ENCODE measurements at regions not wholly inside any gene's neighbourhood (a gene's known extent, or its start where the extent isn't known, plus 50 kb on each side); places are given as distances from the start of the nearest gene placed in this dataset.

DNA sequence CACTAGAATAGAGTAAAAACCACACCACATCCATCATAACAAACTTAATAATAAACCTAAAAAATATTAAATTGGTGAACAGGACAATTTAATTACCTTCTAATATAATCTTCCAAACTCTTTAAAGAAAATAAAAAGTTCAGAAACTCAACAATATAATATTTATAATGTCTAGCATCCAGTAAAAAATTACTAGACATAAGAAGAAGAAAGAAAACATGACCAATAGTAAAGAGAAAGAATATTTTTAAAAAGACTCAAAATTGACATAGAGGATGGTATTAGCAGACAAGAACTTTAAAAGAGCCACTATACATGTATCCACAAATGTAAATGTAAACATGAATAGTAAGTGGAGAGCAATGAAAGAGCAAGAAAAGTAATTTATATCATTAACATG, 388.4 kb downstream of the TFEC start:
- no peak overlapping the region for H3K27ac ChIP-seq
- no peak for DNase-seq
- H3K36me3 ChIP-seq: no peaks in the 10 kb centered on the region
- no peaks in the 10 kb centered on the region for H3K27me3 ChIP-seq (ENCODE audit: insufficient read depth, low read depth, severe bottlenecking)
- H3K9me3 ChIP-seq (ENCODE audit: severe bottlenecking): no peaks in the 10 kb centered on the region
- H3K4me3 ChIP-seq (ENCODE audit: low read depth, low read length): no peak overlapping the region
- no peak for TF ChIP-seq CTCF (IDR thresholded peaks at IDR 0.05; ENCODE audit: low read depth, low read length)

- Histone ChIP-seq H3K4me3 (ENCODE audit: low read depth, low read length) (no peak overlapping the region), H3K27me3 (ENCODE audit: insufficient read depth, low read depth, severe bottlenecking) (no peaks in the 10 kb centered on the region), H3K9me3 (ENCODE audit: severe bottlenecking) (no peaks in the 10 kb centered on the region), H3K27ac (no peak overlapping the region), H3K36me3 (no peaks in the 10 kb centered on the region)
- no peak for DNase-seq
- TF ChIP-seq CTCF (IDR thresholded peaks at IDR 0.05; ENCODE audit: low read depth, low read length): no peak
These were observed 391.7 kb downstream of the TFEC start for GRCh38 chr7:115638853-115639252.

DNA sequence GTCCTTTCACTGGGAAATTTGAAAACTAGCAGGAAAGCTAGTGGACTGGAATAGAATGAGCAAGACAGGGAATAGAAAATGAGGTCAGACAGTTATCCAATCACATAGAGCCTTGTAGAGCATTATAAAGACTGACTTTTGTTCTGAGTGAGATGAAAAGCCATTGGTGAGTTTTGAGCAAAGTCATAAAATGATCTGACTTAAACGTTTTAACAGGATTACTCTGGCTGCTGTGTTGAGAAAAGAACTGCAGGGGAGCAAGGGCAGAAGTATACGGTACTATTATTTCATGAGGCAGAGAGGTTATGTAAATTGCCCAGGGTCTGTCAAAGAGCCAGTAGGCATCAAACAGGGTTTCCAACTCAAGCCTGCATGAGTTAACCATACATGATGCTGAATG, 393.4 kb downstream of the TFEC start:
- H3K36me3 ChIP-seq: no peaks in the 10 kb centered on the region
- H3K9me3 ChIP-seq (ENCODE audit: severe bottlenecking): no peaks in the 10 kb centered on the region
- no peak overlapping the region for H3K4me3 ChIP-seq (ENCODE audit: low read depth, low read length)
- H3K27ac ChIP-seq: no peak overlapping the region
- no peak for DNase-seq
- H3K27me3 ChIP-seq (ENCODE audit: insufficient read depth, low read depth, severe bottlenecking): no peaks in the 10 kb centered on the region
- no peak for TF ChIP-seq CTCF (IDR thresholded peaks at IDR 0.05; ENCODE audit: low read depth, low read length)

GRCh38 chr7:115635876-115636275, 394.7 kb downstream of the TFEC start:
- TF ChIP-seq CTCF (IDR thresholded peaks at IDR 0.05; ENCODE audit: low read depth, low read length): no peak
- no peak overlapping the region for H3K27ac ChIP-seq
- H3K36me3 ChIP-seq: no peaks in the 10 kb centered on the region
- H3K27me3 ChIP-seq (ENCODE audit: insufficient read depth, low read depth, severe bottlenecking): no peaks in the 10 kb centered on the region
- H3K9me3 ChIP-seq (ENCODE audit: severe bottlenecking): no peaks in the 10 kb centered on the region
- no peak overlapping the region for H3K4me3 ChIP-seq (ENCODE audit: low read depth, low read length)
- DNase-seq: no peak

DNA sequence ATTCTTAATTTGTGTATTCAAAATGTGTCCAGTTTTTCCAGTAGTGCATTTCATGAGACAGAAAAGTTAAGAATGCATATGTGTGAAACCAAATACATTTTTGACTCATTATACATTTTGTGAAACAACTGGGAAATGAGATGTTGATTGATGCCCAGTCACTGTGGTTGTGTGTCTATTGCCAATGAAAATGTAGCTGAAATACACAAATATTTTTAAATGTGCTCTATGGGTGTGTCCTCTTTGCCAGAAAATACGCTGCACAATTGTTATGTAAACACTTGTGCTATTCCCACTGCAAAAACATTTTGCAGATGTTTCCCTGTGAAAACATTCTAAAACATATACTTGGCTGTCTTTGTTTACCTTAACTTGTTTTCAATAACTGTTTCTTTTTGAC, 395.2 kb downstream of the TFEC start:
- no peaks in the 10 kb centered on the region for H3K36me3 ChIP-seq
- TF ChIP-seq CTCF (IDR thresholded peaks at IDR 0.05; ENCODE audit: low read depth, low read length): no peak
- no peak for DNase-seq
- H3K9me3 ChIP-seq (ENCODE audit: severe bottlenecking): no peaks in the 10 kb centered on the region
- H3K27me3 ChIP-seq (ENCODE audit: insufficient read depth, low read depth, severe bottlenecking): no peaks in the 10 kb centered on the region
- H3K27ac ChIP-seq: no peak overlapping the region
- no peak overlapping the region for H3K4me3 ChIP-seq (ENCODE audit: low read depth, low read length)

- DNase-seq: no peak
These were observed 395.9 kb downstream of the TFEC start for GRCh38 chr7:115634633-115635032.

More at GRCh38 chr7:115634633-115635032, 395.9 kb downstream of the TFEC start:
- Histone ChIP-seq H3K27me3 (ENCODE audit: insufficient read depth, low read depth, severe bottlenecking) (no peaks in the 10 kb centered on the region), H3K36me3 (no peaks in the 10 kb centered on the region), H3K27ac (no peak overlapping the region), H3K9me3 (ENCODE audit: severe bottlenecking) (no peaks in the 10 kb centered on the region), H3K4me3 (ENCODE audit: low read depth, low read length) (no peak overlapping the region)
- no peak for TF ChIP-seq CTCF (IDR thresholded peaks at IDR 0.05; ENCODE audit: low read depth, low read length)

All from WERI-Rb-1 (cell line).